Astrocyte of the cerebellum (primary cell): ENCODE measurements at regions not wholly inside any gene's neighbourhood (a gene's known extent, or its start where the extent isn't known, plus 50 kb on each side); places are given as distances from the start of the nearest gene placed in this dataset.

ENCODE experiments used
- DNase-seq: peaks from one replicate; pipeline ENCODE4 v3.0.0-alpha.2; 2011; ENCODE audit warnings: low read depth
- H3K4me3 ChIP-seq: 2 replicates; pipeline ENCODE4 v1.5.1; 2011; ENCODE audit warnings: mild to moderate bottlenecking, low read depth, low read length, moderate library complexity
- CTCF ChIP-seq: IDR thresholded peaks from 2 replicates; pipeline ENCODE4 v1.5.1; 2012; ENCODE audit warnings: low read length, low read depth, moderate library complexity, mild to moderate bottlenecking; ENCODE audit errors: missing control alignments
- in situ Hi-C: cut with HindIII; loops from 2 replicates; pipeline ENCODE4 v1.10.0; 2017; ENCODE audit warnings: low sequenced_read_pairs

DNA sequence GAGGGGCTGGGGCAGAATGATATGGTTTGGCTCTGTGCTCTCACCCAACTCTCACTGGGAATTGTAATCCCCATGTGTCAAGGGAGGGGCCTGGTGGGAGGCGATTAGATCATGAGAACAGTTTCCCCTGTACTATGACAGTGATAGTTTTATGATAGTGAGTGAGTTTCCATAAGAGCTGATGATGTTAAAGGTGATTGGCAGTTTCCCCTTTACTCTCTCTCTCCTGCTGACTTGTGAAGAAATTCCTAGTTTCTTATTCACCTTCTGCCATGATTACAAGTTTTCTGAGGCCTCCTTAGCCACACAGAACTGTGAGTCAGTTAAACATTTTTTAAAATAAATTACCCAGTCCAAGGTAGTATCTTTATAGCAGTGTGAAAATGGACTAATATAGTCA lies 120.4 kb upstream of the CDH9 start:
- in situ Hi-C loops = no loop called here
- H3K4me3 ChIP-seq = no peak overlapping the region
- no peak for DNase-seq
- no peak for TF ChIP-seq CTCF

DNA sequence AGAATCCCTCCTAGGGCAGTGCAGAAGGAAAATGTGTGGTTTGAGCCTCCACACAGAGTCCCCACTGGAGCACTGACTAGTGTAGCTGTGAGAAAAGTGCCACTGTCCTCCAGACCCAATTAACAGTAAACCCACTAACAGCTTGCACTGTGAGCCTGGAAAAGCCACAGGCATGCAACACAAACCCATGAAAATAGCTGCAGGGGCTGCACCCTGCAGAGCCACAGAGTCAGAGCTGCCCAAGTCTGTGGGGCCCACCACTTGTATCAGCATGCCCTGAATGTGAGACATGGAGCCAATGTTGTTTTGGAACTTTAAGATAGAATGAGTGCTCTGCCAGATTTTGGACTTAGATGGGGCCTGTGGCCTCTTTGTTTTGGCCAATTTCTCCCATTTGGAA lies 119.8 kb upstream of the CDH9 start:
- in situ Hi-C loops = no loop called here
- no peak for TF ChIP-seq CTCF
- DNase-seq = peak; percentile 26
- H3K4me3 ChIP-seq = no peak overlapping the region

DNA sequence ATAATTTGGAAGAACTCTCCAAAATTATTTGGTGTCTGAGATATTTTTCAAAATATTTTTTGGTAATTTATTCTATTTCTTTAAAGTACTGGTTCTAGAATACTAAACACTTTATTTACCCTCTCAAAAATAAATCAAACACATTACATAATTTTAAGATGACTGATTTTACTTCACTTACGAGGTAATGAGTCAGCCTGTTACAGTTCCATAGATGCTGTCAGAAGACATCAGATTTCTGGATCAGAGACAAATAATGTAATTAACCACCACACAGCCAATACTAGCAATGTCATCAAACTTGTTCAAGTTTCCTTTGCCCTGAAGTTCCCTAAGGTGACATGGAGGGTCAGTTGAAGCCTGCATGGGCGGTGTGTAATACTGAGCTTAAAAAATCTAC lies 106.1 kb upstream of the CDH9 start:
- no peak for DNase-seq
- H3K4me3 ChIP-seq = no peak overlapping the region
- TF ChIP-seq CTCF = no peak
- in situ Hi-C loops = no loop called here

DNA sequence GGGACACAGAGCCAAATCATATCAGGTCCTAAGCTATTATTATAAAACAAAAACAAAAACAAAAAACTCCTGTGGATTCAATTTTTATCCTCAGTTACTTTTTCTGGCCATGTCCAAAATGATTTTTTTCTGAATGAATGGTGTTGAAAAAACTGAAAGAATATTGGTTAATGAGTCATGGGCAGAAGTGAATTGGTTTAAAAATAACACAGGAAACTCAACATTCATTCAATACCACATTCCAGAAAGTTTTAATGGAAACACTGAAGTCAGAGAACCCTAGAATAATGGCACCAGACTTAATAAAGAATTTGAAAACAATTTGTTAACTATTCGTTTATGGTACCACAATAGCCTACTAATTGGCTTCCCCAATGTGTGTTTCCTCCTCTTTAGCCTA lies 102.4 kb upstream of the CDH9 start:
- in situ Hi-C loops = no loop called here
- DNase-seq = peak; percentile 13
- no peak for TF ChIP-seq CTCF
- no peak overlapping the region for H3K4me3 ChIP-seq

- DNase-seq = no peak
- in situ Hi-C loops = no loop called here
- TF ChIP-seq CTCF = no peak
- no peak overlapping the region for H3K4me3 ChIP-seq
These were observed 92.2 kb upstream of the CDH9 start for GRCh38 chr5:27130587-27130986.

- TF ChIP-seq CTCF = no peak
- in situ Hi-C loops = no loop called here
- no peak for DNase-seq
- no peak overlapping the region for H3K4me3 ChIP-seq
These were observed 91.5 kb upstream of the CDH9 start for GRCh38 chr5:27129926-27130325.

DNA sequence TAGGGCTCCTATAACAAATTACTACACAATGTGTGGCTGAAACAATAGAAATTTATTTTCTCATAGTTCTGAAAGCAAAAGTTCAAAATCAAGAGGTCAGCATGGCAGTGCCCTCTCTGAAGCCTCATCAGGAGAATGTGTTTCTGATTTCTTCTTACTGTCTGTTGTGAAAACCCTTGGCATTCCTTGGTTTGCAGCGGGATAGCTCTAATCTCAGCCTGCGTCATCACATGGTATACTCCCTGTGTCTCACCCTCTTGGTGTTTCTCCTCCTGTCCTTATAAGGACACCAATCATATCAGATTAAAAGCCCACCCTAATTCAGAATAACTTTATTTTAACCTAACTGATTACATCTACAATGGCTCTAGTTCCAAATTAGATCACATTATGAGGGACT lies 87.5 kb upstream of the CDH9 start:
- H3K4me3 ChIP-seq = no peak overlapping the region
- DNase-seq = no peak
- no peak for TF ChIP-seq CTCF
- in situ Hi-C loops = no loop called here
